SK-N-SH (cell line): ENCODE measurements at regions not wholly inside any gene's neighbourhood (a gene's known extent, or its start where the extent isn't known, plus 50 kb on each side); places are given as distances from the start of the nearest gene placed in this dataset.

Source experiments
- TAF1 ChIP-seq: IDR thresholded peaks from 2 replicates; pipeline ENCODE4 v1.6.1; 2012; ENCODE audit warnings: low read depth, mild to moderate bottlenecking, low read length, moderate library complexity, borderline replicate concordance
- ZBTB33 ChIP-seq: IDR thresholded peaks from 2 replicates; pipeline ENCODE4 v1.4.0; 2012; ENCODE audit warnings: low read depth, borderline replicate concordance
- TF ChIP-seq, protein P1 (sequence below): fragments of 200-600 bp; sonication (generic); IDR thresholded peaks from 2 replicates; pipeline ENCODE4 v1.6.1; 2017; ENCODE audit warnings: antibody characterized with exemption, mild to moderate bottlenecking, moderate library complexity

DNA sequence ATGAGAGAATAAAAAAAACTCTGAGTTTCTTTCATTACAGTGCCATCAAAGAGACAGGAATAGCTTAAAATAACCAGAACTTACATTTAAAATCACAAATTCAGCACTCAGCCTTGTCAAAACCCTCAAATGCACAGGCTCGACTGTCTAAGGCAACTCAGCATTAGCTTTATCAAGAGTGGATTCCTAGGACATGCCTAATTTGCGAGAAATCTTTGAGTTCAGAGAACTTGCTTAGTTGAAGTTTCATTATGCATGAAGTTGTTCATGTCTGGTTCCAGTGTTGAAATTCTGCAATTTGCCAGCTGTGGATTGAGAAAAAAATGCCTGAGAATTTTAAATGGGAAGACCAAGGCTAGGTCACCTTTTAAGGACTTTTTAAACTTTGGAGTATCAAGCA lies 151.1 kb downstream of the LRRC70 start:
- TF ChIP-seq ZBTB33 (no peak), TAF1 (no peak)
- TF ChIP-seq, protein P1, sequence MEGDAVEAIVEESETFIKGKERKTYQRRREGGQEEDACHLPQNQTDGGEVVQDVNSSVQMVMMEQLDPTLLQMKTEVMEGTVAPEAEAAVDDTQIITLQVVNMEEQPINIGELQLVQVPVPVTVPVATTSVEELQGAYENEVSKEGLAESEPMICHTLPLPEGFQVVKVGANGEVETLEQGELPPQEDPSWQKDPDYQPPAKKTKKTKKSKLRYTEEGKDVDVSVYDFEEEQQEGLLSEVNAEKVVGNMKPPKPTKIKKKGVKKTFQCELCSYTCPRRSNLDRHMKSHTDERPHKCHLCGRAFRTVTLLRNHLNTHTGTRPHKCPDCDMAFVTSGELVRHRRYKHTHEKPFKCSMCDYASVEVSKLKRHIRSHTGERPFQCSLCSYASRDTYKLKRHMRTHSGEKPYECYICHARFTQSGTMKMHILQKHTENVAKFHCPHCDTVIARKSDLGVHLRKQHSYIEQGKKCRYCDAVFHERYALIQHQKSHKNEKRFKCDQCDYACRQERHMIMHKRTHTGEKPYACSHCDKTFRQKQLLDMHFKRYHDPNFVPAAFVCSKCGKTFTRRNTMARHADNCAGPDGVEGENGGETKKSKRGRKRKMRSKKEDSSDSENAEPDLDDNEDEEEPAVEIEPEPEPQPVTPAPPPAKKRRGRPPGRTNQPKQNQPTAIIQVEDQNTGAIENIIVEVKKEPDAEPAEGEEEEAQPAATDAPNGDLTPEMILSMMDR, result no peak
